Neural crest cell (in vitro differentiated cells): ENCODE measurements at regions not wholly inside any gene's neighbourhood (a gene's known extent, or its start where the extent isn't known, plus 50 kb on each side); places are given as distances from the start of the nearest gene placed in this dataset.

Experiments used
- DNase-seq: peaks from one replicate; pipeline ENCODE4 v3.0.0; 2021; ENCODE audit warnings: low read depth, mixed read lengths, low spot score
- H3K27ac Mint-ChIP-seq: one replicate; pipeline ENCODE4 v1.8.0; 2021; ENCODE audit warnings: mild to moderate bottlenecking, mixed read lengths; ENCODE audit not compliant: unreplicated experiment
- H3K27me3 Mint-ChIP-seq: 2 replicates; pipeline ENCODE4 v1.8.0; 2021; ENCODE audit warnings: low read depth, mild to moderate bottlenecking, mixed read lengths
- H3K36me3 Mint-ChIP-seq: 2 replicates; pipeline ENCODE4 v1.8.0; 2021; ENCODE audit warnings: low read depth, mild to moderate bottlenecking, mixed read lengths
- H3K4me1 Mint-ChIP-seq: 2 replicates; pipeline ENCODE4 v1.8.0; 2021; ENCODE audit warnings: mixed read lengths
- H3K4me3 Mint-ChIP-seq: one replicate; pipeline ENCODE4 v1.8.0; 2021; ENCODE audit warnings: mild to moderate bottlenecking, mixed read lengths
- H3K9me3 Mint-ChIP-seq: 2 replicates; pipeline ENCODE4 v1.8.0; 2021; ENCODE audit warnings: mixed read lengths
- TF ChIP-seq, protein P1 (sequence below): fragments of 200-600 bp; sonication (generic); conservative IDR thresholded peaks from 2 replicates; pipeline ENCODE4 v1.5.0; 2021; ENCODE audit warnings: antibody characterized with exemption, mild to moderate bottlenecking

DNA sequence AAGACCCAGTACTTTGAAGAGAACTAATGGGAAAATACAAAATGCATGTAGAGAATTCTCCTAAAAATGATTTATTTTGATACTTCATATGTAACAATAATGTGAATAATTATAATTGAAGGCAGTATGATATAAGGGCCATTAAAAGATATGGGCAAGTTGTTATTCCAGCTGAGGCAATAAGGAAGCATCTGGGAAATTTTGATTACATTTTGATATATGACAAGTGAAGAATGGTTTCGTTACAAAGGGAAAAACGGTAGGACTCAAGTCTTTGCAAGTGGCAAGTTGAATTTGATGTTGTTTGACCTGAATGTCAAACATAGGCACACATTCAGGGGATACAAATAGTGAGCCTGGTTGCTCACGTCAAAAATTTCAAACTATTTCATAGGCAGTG, 137.9 kb upstream of the TP63 start:
- H3K27me3 Mint-ChIP-seq, result no peaks in the 10 kb centered on the region
- H3K9me3 Mint-ChIP-seq, result peaks cover 4% of the 10 kb centered on the region
- no peak for DNase-seq
- no peaks in the 10 kb centered on the region for H3K4me1 Mint-ChIP-seq
- H3K27ac Mint-ChIP-seq, result no peak overlapping the region
- H3K36me3 Mint-ChIP-seq, result no peaks in the 10 kb centered on the region
- H3K4me3 Mint-ChIP-seq, result no peak overlapping the region
- TF ChIP-seq, protein P1, sequence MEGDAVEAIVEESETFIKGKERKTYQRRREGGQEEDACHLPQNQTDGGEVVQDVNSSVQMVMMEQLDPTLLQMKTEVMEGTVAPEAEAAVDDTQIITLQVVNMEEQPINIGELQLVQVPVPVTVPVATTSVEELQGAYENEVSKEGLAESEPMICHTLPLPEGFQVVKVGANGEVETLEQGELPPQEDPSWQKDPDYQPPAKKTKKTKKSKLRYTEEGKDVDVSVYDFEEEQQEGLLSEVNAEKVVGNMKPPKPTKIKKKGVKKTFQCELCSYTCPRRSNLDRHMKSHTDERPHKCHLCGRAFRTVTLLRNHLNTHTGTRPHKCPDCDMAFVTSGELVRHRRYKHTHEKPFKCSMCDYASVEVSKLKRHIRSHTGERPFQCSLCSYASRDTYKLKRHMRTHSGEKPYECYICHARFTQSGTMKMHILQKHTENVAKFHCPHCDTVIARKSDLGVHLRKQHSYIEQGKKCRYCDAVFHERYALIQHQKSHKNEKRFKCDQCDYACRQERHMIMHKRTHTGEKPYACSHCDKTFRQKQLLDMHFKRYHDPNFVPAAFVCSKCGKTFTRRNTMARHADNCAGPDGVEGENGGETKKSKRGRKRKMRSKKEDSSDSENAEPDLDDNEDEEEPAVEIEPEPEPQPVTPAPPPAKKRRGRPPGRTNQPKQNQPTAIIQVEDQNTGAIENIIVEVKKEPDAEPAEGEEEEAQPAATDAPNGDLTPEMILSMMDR, result no peak

DNA sequence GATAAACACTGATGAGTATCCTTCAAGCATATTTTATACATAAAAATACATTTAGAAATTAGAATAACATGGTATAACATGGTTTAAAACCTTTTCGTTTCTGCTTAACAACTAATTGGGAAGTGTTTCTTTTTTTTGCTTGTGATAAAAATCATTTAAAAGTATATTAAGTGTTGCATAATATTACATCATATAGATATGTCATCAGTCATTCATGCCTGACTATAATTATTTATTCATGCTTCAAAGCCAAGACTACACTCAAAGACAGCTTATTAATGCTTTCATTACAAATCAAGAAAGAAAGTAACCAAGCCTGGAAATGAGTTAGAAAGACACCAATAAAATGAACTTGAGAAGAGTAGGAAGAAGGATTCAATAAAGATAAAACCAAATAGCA, 136.6 kb upstream of the TP63 start:
- Mint-ChIP-seq H3K9me3 (peaks cover 4% of the 10 kb centered on the region), H3K4me1 (no peaks in the 10 kb centered on the region), H3K4me3 (no peak overlapping the region), H3K27me3 (no peaks in the 10 kb centered on the region), H3K36me3 (no peaks in the 10 kb centered on the region), H3K27ac (no peak overlapping the region)
- TF ChIP-seq, protein P1, result no peak
- no peak for DNase-seq

DNA sequence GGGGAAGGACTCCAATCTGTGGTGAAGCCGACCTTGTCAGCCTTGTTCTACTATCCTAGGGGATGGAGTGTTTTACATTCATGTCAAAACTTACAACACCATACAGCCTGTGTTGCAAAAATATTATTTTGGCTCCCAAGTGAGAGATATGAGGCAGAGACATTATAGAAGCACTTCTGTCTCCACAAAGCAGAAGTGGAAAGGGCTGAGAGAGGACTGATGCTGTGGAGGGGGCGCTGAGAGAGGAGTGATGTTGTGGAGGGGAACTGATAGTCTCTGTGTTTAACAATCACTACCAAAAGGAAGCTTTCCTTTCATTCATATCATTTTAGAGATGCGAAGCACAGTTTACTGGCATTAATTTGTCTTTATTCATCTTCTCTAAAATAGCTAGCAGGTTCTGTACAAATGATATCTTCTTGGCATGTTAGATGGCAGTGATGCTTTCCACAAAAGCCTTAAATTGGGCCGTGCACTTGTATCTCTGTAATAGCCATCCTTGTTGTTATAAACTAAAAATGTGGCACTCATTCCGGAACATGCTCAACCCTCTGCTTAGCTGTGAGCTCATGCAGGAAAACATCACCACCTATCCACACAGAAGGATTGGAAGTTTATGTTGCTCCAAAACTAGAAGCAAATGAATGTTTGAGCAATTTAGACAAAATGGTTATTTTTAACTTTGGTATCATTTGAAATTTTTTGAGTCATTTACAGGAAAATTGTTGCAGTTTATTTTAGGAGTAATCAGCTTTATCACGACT, 134.6 kb upstream of the TP63 start:
- no peak for DNase-seq
- H3K36me3 Mint-ChIP-seq, result no peaks in the 10 kb centered on the region
- TF ChIP-seq, protein P1, result no peak
- H3K27ac Mint-ChIP-seq, result no peak overlapping the region
- H3K9me3 Mint-ChIP-seq, result peaks cover 4% of the 10 kb centered on the region
- no peak overlapping the region for H3K4me3 Mint-ChIP-seq
- H3K27me3 Mint-ChIP-seq, result no peaks in the 10 kb centered on the region
- H3K4me1 Mint-ChIP-seq, result no peaks in the 10 kb centered on the region

DNA sequence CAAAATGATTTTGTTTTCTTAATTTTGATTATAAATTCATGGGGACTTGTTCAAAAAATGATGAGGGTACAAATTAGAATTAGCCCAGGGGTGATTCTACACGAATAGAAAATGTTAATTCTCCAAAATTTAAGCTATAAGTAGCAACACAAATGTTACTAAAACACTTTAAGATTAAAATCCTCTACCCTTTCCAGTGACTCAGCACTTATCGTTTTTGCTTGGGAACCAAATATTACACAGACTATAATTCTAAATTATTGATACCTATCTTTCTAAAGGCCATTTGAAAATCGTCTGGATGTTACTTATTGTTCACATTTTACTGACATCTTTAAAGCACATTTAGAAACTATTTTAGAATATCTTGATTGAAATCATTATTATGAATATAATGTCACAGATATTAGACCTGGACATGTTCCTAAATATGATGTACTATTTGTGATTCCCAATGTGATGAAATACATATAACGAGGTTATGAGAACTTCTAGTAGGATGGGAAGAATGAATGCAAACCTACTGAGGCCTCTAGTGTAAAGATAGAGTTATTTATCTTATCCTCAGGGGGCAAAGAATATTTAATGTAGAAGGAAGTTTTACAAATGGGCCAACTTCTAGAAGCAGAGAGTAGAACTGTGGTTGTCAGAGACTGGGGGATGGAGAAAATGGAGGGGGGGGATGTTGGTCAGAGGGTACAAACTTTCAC, 132.0 kb upstream of the TP63 start:
- no peaks in the 10 kb centered on the region for H3K36me3 Mint-ChIP-seq
- H3K27ac Mint-ChIP-seq, result no peak overlapping the region
- no peaks in the 10 kb centered on the region for H3K4me1 Mint-ChIP-seq
- TF ChIP-seq, protein P1, result no peak
- no peaks in the 10 kb centered on the region for H3K9me3 Mint-ChIP-seq
- no peak for DNase-seq
- H3K4me3 Mint-ChIP-seq, result no peak overlapping the region
- no peaks in the 10 kb centered on the region for H3K27me3 Mint-ChIP-seq

DNA sequence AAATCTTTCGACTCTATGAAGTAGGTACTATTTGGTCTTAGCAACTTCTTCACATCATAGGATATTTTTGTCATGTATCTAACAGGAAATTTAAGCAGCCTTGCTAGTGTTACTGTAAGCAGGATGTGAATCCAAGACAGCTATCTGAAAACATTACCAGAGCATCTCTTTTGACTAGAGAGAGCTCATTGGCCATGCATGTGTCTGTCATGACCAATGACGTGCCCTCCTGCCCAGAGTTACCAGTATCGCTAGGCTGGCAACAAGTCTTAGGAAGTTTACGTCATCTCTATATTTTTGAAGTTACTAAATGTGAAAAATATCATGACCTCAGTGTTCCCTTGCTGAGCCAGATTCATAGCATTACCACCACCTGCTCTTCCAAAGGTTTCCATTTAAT, 130.9 kb upstream of the TP63 start:
- Mint-ChIP-seq H3K9me3 (no peaks in the 10 kb centered on the region), H3K36me3 (no peaks in the 10 kb centered on the region), H3K27ac (no peak overlapping the region), H3K4me3 (no peak overlapping the region), H3K4me1 (no peaks in the 10 kb centered on the region), H3K27me3 (no peaks in the 10 kb centered on the region)
- TF ChIP-seq, protein P1, result no peak
- DNase-seq, result no peak
